Ishikawa (cell line): ENCODE measurements at regions not wholly inside any gene's neighbourhood (a gene's known extent, or its start where the extent isn't known, plus 50 kb on each side); places are given as distances from the start of the nearest gene placed in this dataset.

ENCODE experiments used
- CEBPB ChIP-seq: IDR thresholded peaks from 2 replicates; pipeline ENCODE4 v1.6.1; 2012
- EP300 ChIP-seq: IDR thresholded peaks from 2 replicates; pipeline ENCODE4 v1.6.1; 2012; ENCODE audit warnings: borderline replicate concordance
- NFIC ChIP-seq: IDR thresholded peaks from 2 replicates; pipeline ENCODE4 v1.6.1; 2012
- REST ChIP-seq: IDR thresholded peaks from 2 replicates; pipeline ENCODE4 v1.6.1; 2012; ENCODE audit warnings: low read depth, mild to moderate bottlenecking

DNA sequence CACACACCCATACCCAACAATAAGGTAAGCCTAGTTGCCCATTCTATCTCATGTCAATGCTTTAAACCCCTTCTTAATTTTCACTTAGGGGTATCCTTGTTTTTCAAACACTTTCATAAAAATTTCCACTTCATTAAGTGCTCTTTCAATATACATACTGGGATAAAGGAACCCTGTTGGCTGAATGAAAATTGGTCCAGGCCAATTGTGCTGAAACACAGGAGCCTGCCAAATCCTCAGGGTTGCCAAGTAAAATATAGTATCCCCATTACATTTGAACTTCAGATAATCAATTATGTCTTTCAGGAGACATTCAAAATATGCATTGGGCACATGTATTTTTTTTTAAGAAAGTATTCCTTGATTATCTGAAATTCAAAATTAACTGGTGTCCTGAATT lies 1131.1 kb downstream of the SLITRK1 start:
- TF ChIP-seq CEBPB (no peak), EP300 (no peak), REST (no peak), NFIC (no peak)
